Fibroblast of gingiva (primary cell): ENCODE measurements at regions not wholly inside any gene's neighbourhood (a gene's known extent, or its start where the extent isn't known, plus 50 kb on each side); places are given as distances from the start of the nearest gene placed in this dataset.
"Not testable (repeated sequence)": the region's sequence is repeated elsewhere in the genome, so short reads cannot be mapped to it uniquely, and the experiment has no call there.

ENCODE experiments used
- DNase-seq: peaks from one replicate; pipeline ENCODE4 v3.0.0-alpha.2; 2011; ENCODE audit warnings: low read depth

- DNase-seq = no peak
Observed at GRCh38 chr4:85106166-85106565, 139.7 kb upstream of the WDFY3 start.

GRCh38 chr4:85106805-85107336 is 140.4 kb upstream of the WDFY3 start:
- DNase-seq = no peak

- no peak for DNase-seq
Observed at GRCh38 chr4:85107553-85107952, 141.1 kb upstream of the WDFY3 start.

GRCh38 chr4:85113706-85114105 is 147.2 kb upstream of the WDFY3 start:
- no peak for DNase-seq

- no peak for DNase-seq
Observed at GRCh38 chr4:85114526-85114925, 148.0 kb upstream of the WDFY3 start.

- DNase-seq = no peak
Observed at GRCh38 chr4:85116008-85116407, 149.5 kb upstream of the WDFY3 start.

GRCh38 chr4:85125688-85126087 is 159.2 kb upstream of the WDFY3 start:
- DNase-seq = no peak

GRCh38 chr4:85126991-85127591 is 160.6 kb upstream of the WDFY3 start:
- DNase-seq = no peak

GRCh38 chr4:85127653-85128052 is 161.2 kb upstream of the WDFY3 start:
- peak; percentile 33 for DNase-seq

- no peak for DNase-seq
Observed at GRCh38 chr4:85128246-85129204, 162.0 kb upstream of the WDFY3 start.

- DNase-seq = not testable (repeated sequence)
Observed at GRCh38 chr4:85129354-85130125, 163.1 kb upstream of the WDFY3 start.

GRCh38 chr4:85132117-85132516 is 165.6 kb upstream of the WDFY3 start:
- DNase-seq = no peak

- DNase-seq = no peak
Observed at GRCh38 chr4:85132570-85132969, 166.1 kb upstream of the WDFY3 start.

- not testable (repeated sequence) for DNase-seq
Observed at GRCh38 chr4:85139749-85140148, 173.3 kb upstream of the WDFY3 start.

- DNase-seq = no peak
Observed at GRCh38 chr4:85142451-85142850, 176.0 kb upstream of the WDFY3 start.

GRCh38 chr4:85147481-85148076 is 181.1 kb upstream of the WDFY3 start:
- peak; percentile 60 for DNase-seq

- peak; percentile 73 for DNase-seq
Observed at GRCh38 chr4:85149676-85150075, 183.2 kb upstream of the WDFY3 start.

- DNase-seq = no peak
Observed at GRCh38 chr4:85151371-85151770, 184.9 kb upstream of the WDFY3 start.

- DNase-seq = no peak
Observed at GRCh38 chr4:85151786-85152185, 185.3 kb upstream of the WDFY3 start.

GRCh38 chr4:85152480-85152879 is 186.0 kb upstream of the WDFY3 start:
- DNase-seq = no peak

- DNase-seq = peak; percentile 67
Observed at GRCh38 chr4:85153221-85153620, 186.7 kb upstream of the WDFY3 start.

- no peak for DNase-seq
Observed at GRCh38 chr4:85154591-85154990, 188.1 kb upstream of the WDFY3 start.
